H1 (cell line): ENCODE measurements at regions not wholly inside any gene's neighbourhood (a gene's known extent, or its start where the extent isn't known, plus 50 kb on each side); places are given as distances from the start of the nearest gene placed in this dataset.

Experiments used
- CTCF ChIA-PET: fragments of 300-600 bp; sonication (Branson Sonifier 250); formaldehyde crosslinking; loops from one replicate; lab custom pipeline; 2021; ENCODE audit not compliant: partially characterized antibody; lab: Charles Lee
- POLR2A ChIA-PET: fragments of 300-600 bp; sonication (Branson Sonifier 250); formaldehyde crosslinking; loops from one replicate; lab custom pipeline; 2021; ENCODE audit warnings: inconsistent platforms; ENCODE audit not compliant: partially characterized antibody; lab: Charles Lee
- DNase-seq, 2 experiments: peaks; one replicate each; pipeline versions ENCODE4 v3.0.0 to v3.0.0-alpha.2; 2010 to 2022; ENCODE audit warnings: low spot score in 2 of 2, low read depth in 1 of 2, mixed read lengths in 1 of 2
- FAIRE-seq: peaks from 2 replicates; lab custom pipeline; 2011; peaks lifted over from hg19 to GRCh38; lab: Jason Lieb, UNC
- H2AFZ ChIP-seq: 2 replicates; pipeline ENCODE4 v1.8.1; 2012; ENCODE audit warnings: low read length, inconsistent platforms
- H2AK5ac ChIP-seq: 2 replicates; pipeline ENCODE4 v1.6.1; 2013; ENCODE audit warnings: low read depth, low read length
- H2BK120ac ChIP-seq: replicated peaks from 2 replicates; pipeline ENCODE3; 2013; ENCODE audit warnings: low read depth, low read length, inconsistent platforms
- H2BK12ac ChIP-seq: 2 replicates; pipeline ENCODE4 v1.6.1; 2013; ENCODE audit warnings: low read depth, low read length
- H2BK15ac ChIP-seq: 2 replicates; pipeline ENCODE4 v1.6.1; 2013; ENCODE audit warnings: low read length
- H2BK20ac ChIP-seq: 2 replicates; pipeline ENCODE4 v1.6.1; 2013; ENCODE audit warnings: low read length
- H2BK5ac ChIP-seq: 2 replicates; pipeline ENCODE4 v1.6.1; 2013; ENCODE audit warnings: low read depth, low read length
- H3K14ac ChIP-seq: 2 replicates; pipeline ENCODE4 v1.6.1; 2013; ENCODE audit warnings: inconsistent platforms; ENCODE audit not compliant: insufficient read length
- H3K18ac ChIP-seq: 2 replicates; pipeline ENCODE4 v1.6.1; 2013; ENCODE audit warnings: low read length; ENCODE audit errors: extremely low read depth
- H3K23ac ChIP-seq: 2 replicates; pipeline ENCODE4 v1.6.1; 2013; ENCODE audit warnings: inconsistent platforms; ENCODE audit not compliant: insufficient read length
- H3K23me2 ChIP-seq: 2 replicates; pipeline ENCODE4 v1.6.1; 2013; ENCODE audit warnings: low read depth, low read length
- H3K27ac ChIP-seq: 2 replicates; pipeline ENCODE4 v1.6.1; 2011; ENCODE audit warnings: low read depth, low read length, inconsistent platforms
- H3K27me3 ChIP-seq, 4 experiments: replicated peaks in 1 of 4; 1 replicate in 1 of 4; 2 replicates in 3 of 4; pipeline versions ENCODE4 v1.6.1 to v1.8.1; 2011 to 2013; ENCODE audit warnings: low read length in 3 of 4, mild to moderate bottlenecking in 3 of 4, inconsistent platforms in 2 of 4, mixed read lengths in 2 of 4, moderate library complexity in 1 of 4; ENCODE audit not compliant: control insufficient read depth in 3 of 4, insufficient read depth in 3 of 4; ENCODE audit errors: extremely low read depth in 1 of 4
- H3K36me3 ChIP-seq, 4 experiments: 2 replicates each; pipeline versions ENCODE4 v1.6.1 to v1.8.1; 2011 to 2013; ENCODE audit warnings: mild to moderate bottlenecking in 4 of 4, low read length in 3 of 4, moderate library complexity in 2 of 4, control low read depth in 1 of 4, inconsistent platforms in 1 of 4; ENCODE audit not compliant: insufficient read depth in 4 of 4, control insufficient read depth in 2 of 4
- H3K4ac ChIP-seq: replicated peaks from 2 replicates; pipeline ENCODE3; 2013; ENCODE audit warnings: low read length, low read depth, mixed read lengths, inconsistent platforms; ENCODE audit not compliant: insufficient read length
- H3K4me1 ChIP-seq, 4 experiments: replicated peaks in 1 of 4; 1 replicate in 1 of 4; 2 replicates in 3 of 4; pipeline versions ENCODE4 v1.6.1 to v1.8.1; 2011 to 2013; ENCODE audit warnings: low read length in 3 of 4, inconsistent platforms in 2 of 4, mixed read lengths in 1 of 4; ENCODE audit not compliant: insufficient read depth in 4 of 4, control insufficient read depth in 3 of 4
- H3K4me2 ChIP-seq, 2 experiments: 2 replicates each; pipeline versions ENCODE4 v1.6.1 to v1.8.1; 2011 to 2013; ENCODE audit warnings: low read depth in 2 of 2, low read length in 2 of 2, control low read depth in 1 of 2, inconsistent platforms in 1 of 2, mild to moderate bottlenecking in 1 of 2; ENCODE audit not compliant: insufficient read depth in 1 of 2
- H3K4me3 ChIP-seq, 4 experiments: fragments of 200-600, 300-600 bp in 1 of 4; sonication (generic), shearing (Covaris generic), sonication (Bioruptor Twin) in 1 of 4; 2 replicates each; pipeline versions ENCODE4 v1.5.1 to v1.8.1; 2011 to 2016; ENCODE audit warnings: low read length in 4 of 4, low read depth in 3 of 4, control low read depth in 2 of 4, inconsistent platforms in 2 of 4, mild to moderate bottlenecking in 2 of 4, mixed read lengths in 1 of 4, moderate library complexity in 1 of 4; ENCODE audit not compliant: insufficient read depth in 2 of 4; ENCODE audit errors: extremely low read depth in 1 of 4
- H3K56ac ChIP-seq: replicated peaks from 2 replicates; pipeline ENCODE3; 2013; ENCODE audit warnings: low read depth, mild to moderate bottlenecking, mixed read lengths, low read length, inconsistent platforms; ENCODE audit not compliant: insufficient read length
- H3K79me1 ChIP-seq: 2 replicates; pipeline ENCODE4 v1.6.1; 2013; ENCODE audit warnings: low read depth, low read length, control low read depth
- H3K79me2 ChIP-seq, 2 experiments: 2 replicates each; pipeline versions ENCODE4 v1.6.1 to v1.8.1; 2012 to 2013; ENCODE audit warnings: low read length in 2 of 2, mild to moderate bottlenecking in 2 of 2, inconsistent platforms in 1 of 2; ENCODE audit not compliant: insufficient read depth in 2 of 2, control insufficient read depth in 1 of 2
- H3K9ac ChIP-seq, 4 experiments: replicated peaks in 1 of 4; 1 replicate in 1 of 4; 2 replicates in 3 of 4; pipeline versions ENCODE4 v1.6.1 to v1.8.1; 2011 to 2013; ENCODE audit warnings: low read depth in 3 of 4, low read length in 3 of 4, control low read depth in 2 of 4, mild to moderate bottlenecking in 2 of 4, moderate library complexity in 2 of 4, inconsistent platforms in 1 of 4; ENCODE audit errors: extremely low read depth in 1 of 4
- H3K9me3 ChIP-seq, 2 experiments: 2 replicates each; pipeline versions ENCODE4 v1.6.1 to v1.8.1; 2012 to 2013; ENCODE audit warnings: mild to moderate bottlenecking in 2 of 2, moderate library complexity in 2 of 2, control low read depth in 1 of 2, inconsistent platforms in 1 of 2, low read depth in 1 of 2, low read length in 1 of 2, mixed read lengths in 1 of 2; ENCODE audit not compliant: insufficient read depth in 2 of 2
- H4K20me1 ChIP-seq, 2 experiments: replicated peaks in 1 of 2; 2 replicates each; pipeline versions ENCODE3 to v1.8.1; 2011 to 2013; ENCODE audit warnings: inconsistent platforms in 2 of 2, low read length in 2 of 2, mild to moderate bottlenecking in 1 of 2; ENCODE audit not compliant: insufficient read depth in 2 of 2, control insufficient read depth in 1 of 2
- H4K5ac ChIP-seq: 2 replicates; pipeline ENCODE4 v1.6.1; 2013; ENCODE audit warnings: low read length, low read depth, mixed read lengths, inconsistent platforms; ENCODE audit not compliant: insufficient read length
- H4K8ac ChIP-seq: 2 replicates; pipeline ENCODE4 v1.8.0; 2013; ENCODE audit warnings: mild to moderate bottlenecking, moderate library complexity, low read length, inconsistent platforms; ENCODE audit not compliant: insufficient read depth; ENCODE audit errors: extremely low read depth
- H4K91ac ChIP-seq: replicated peaks from 2 replicates; pipeline ENCODE3; 2013; ENCODE audit warnings: low read length, mixed read lengths, inconsistent platforms; ENCODE audit not compliant: insufficient read length
- ATF3 ChIP-seq: IDR thresholded peaks from 2 replicates; pipeline ENCODE4 v1.6.1; 2011; ENCODE audit warnings: low read depth, mild to moderate bottlenecking, low read length; ENCODE audit not compliant: insufficient read depth
- BACH1 ChIP-seq: IDR thresholded peaks from 2 replicates; pipeline ENCODE4 v1.6.1; 2012; ENCODE audit warnings: low read length, improper control_type of control experiment
- BCL11A ChIP-seq, 2 experiments: IDR thresholded peaks; one replicate each; pipeline ENCODE4 v1.6.1; 2011; ENCODE audit warnings: low read depth in 2 of 2, low read length in 2 of 2, mild to moderate bottlenecking in 2 of 2
- CBX5 ChIP-seq: fragments of 300-800, 300-1000 bp; sonication (generic); IDR thresholded peaks from 2 replicates; pipeline ENCODE4 v1.7.1; 2016; ENCODE audit warnings: antibody characterized with exemption, low read length, low read depth
- CHD2 ChIP-seq: IDR thresholded peaks from 2 replicates; pipeline ENCODE4 v1.6.1; 2012; ENCODE audit warnings: low read length, improper control_type of control experiment
- GTF2F1 ChIP-seq: IDR thresholded peaks from 2 replicates; pipeline ENCODE4 v1.6.1; 2012; ENCODE audit warnings: low read depth, low read length, improper control_type of control experiment, borderline replicate concordance
- JUND ChIP-seq: IDR thresholded peaks from 2 replicates; pipeline ENCODE4 v1.6.1; 2011; ENCODE audit warnings: mild to moderate bottlenecking, improper control_type of control experiment, low read length
- KDM5A ChIP-seq: fragments of 200-600 bp; IDR thresholded peaks from 2 replicates; pipeline ENCODE4 v1.7.1; 2012; ENCODE audit warnings: mild to moderate bottlenecking, low read length, inconsistent platforms, mixed read lengths
- POLR2A ChIP-seq, 2 experiments: IDR thresholded peaks; 1 replicate in 1 of 2; 2 replicates in 1 of 2; pipeline ENCODE4 v1.6.1; 2011; ENCODE audit warnings: low read depth in 2 of 2, low read length in 2 of 2, mild to moderate bottlenecking in 2 of 2; ENCODE audit errors: control extremely low read depth in 1 of 2
- POU5F1 ChIP-seq: IDR thresholded peaks from 2 replicates; pipeline ENCODE4 v1.6.1; 2011; ENCODE audit warnings: low read depth, mild to moderate bottlenecking, low read length, moderate library complexity
- RAD21 ChIP-seq, 2 experiments: IDR thresholded peaks in 1 of 2; conservative IDR thresholded peaks in 1 of 2; 2 replicates each; pipeline ENCODE4 v1.6.1; 2011; ENCODE audit warnings: low read depth in 2 of 2, low read length in 2 of 2, improper control_type of control experiment in 1 of 2, inconsistent platforms in 1 of 2, mild to moderate bottlenecking in 1 of 2, moderate library complexity in 1 of 2
- RNF2 ChIP-seq: fragments of 200-900, 300-1000 bp; sonication (generic); IDR thresholded peaks from 2 replicates; pipeline ENCODE4 v1.7.1; 2016; ENCODE audit warnings: borderline replicate concordance, low read depth, mild to moderate bottlenecking, antibody characterized with exemption, low read length; ENCODE audit not compliant: poor library complexity, severe bottlenecking; ENCODE audit errors: missing control alignments
- RXRA ChIP-seq: IDR thresholded peaks from 2 replicates; pipeline ENCODE4 v1.6.1; 2011; ENCODE audit warnings: low read depth, mild to moderate bottlenecking, low read length, moderate library complexity; ENCODE audit not compliant: insufficient read depth
- SP2 ChIP-seq: IDR thresholded peaks from 2 replicates; pipeline ENCODE4 v1.6.1; 2012; ENCODE audit warnings: mild to moderate bottlenecking, low read length, inconsistent platforms
- SP4 ChIP-seq: IDR thresholded peaks from 2 replicates; pipeline ENCODE4 v1.6.1; 2012; ENCODE audit warnings: low read length, inconsistent platforms
- ZNF274 ChIP-seq: IDR thresholded peaks from 2 replicates; pipeline ENCODE4 v1.7.0; 2012; ENCODE audit warnings: low read length, borderline replicate concordance; ENCODE audit errors: extremely low read depth
- WGBS, 2 experiments: shearing (Covaris generic) in 1 of 2; methylation state at CpG; one replicate each; pipeline versions ENCODE4 v1.1.6 to v1.1.7; 2013 to 2015; ENCODE audit warnings: low lambda C conversion rate in 2 of 2, mixed read lengths in 2 of 2, inconsistent platforms in 1 of 2, low coverage in 1 of 2, missing lambda C conversion rate in 1 of 2; ENCODE audit not compliant: insufficient replicate concordance in 2 of 2, insufficient coverage in 1 of 2, insufficient read length in 1 of 2; ENCODE audit errors: extremely low coverage in 1 of 2, missing lambda C conversion rate in 1 of 2; 5-methylcytosine and 5-hydroxymethylcytosine counted together

GRCh38 chr4:133347409-133347808, 198.3 kb downstream of the PCDH10 start:
- CTCF ChIA-PET = no interaction called here
- WGBS, 2 experiments = 94% methylated on average over 1 of the region's 1 CpG; no CpG with 5 or more reads in 1 of the 2 experiments
- no peaks in the 10 kb centered on the region for H3K79me1 ChIP-seq
- H3K18ac ChIP-seq = no peak overlapping the region
- H3K14ac ChIP-seq = no peak overlapping the region
- no peaks in the 10 kb centered on the region for H3K23me2 ChIP-seq
- TF ChIP-seq GTF2F1 (no peak), CHD2 (no peak), POLR2A (IDR thresholded peaks at IDR 0.05; ENCODE audit: control extremely low read depth in 1 of 2, low read depth in 2 of 2, low read length in 2 of 2) (no peak), ATF3 (no peak), SP4 (no peak), RXRA (no peak), POU5F1 (no peak), JUND (no peak), BCL11A (IDR thresholded peaks at IDR 0.05; ENCODE audit: low read depth in 2 of 2, low read length in 2 of 2) (no peak), SP2 (no peak), ZNF274 (no peak), RAD21 (IDR thresholded peaks at IDR 0.05 in 1 of 2, conservative IDR thresholded peaks at IDR 0.05 in 1 of 2; ENCODE audit: low read depth in 2 of 2, low read length in 2 of 2) (no peak), KDM5A (no peak), BACH1 (no peak), RNF2 (no peak), CBX5 (no peak)
- no peak overlapping the region for H4K8ac ChIP-seq
- H2BK120ac ChIP-seq = no peak overlapping the region
- H4K91ac ChIP-seq = no peak overlapping the region
- H2BK12ac ChIP-seq = no peak overlapping the region
- H3K36me3 ChIP-seq = no peaks in the 10 kb centered on the region
- H3K79me2 ChIP-seq = no peaks in the 10 kb centered on the region
- no peak overlapping the region for H2BK20ac ChIP-seq
- H3K9ac ChIP-seq = no peak overlapping the region
- DNase-seq (no peak), FAIRE-seq (no peak)
- H3K4me2 ChIP-seq = no peak overlapping the region
- POLR2A ChIA-PET = no interaction called here
- H3K23ac ChIP-seq = no peak overlapping the region
- no peak overlapping the region for H4K5ac ChIP-seq
- no peaks in the 10 kb centered on the region for H3K9me3 ChIP-seq
- no peak overlapping the region for H2AK5ac ChIP-seq
- no peak overlapping the region for H2AFZ ChIP-seq
- no peaks in the 10 kb centered on the region for H4K20me1 ChIP-seq
- H3K4me3 ChIP-seq = no peak overlapping the region
- H3K27ac ChIP-seq = no peak overlapping the region
- no peak overlapping the region for H3K56ac ChIP-seq
- H2BK5ac ChIP-seq = no peak overlapping the region
- no peaks in the 10 kb centered on the region for H3K4me1 ChIP-seq
- no peak overlapping the region for H3K4ac ChIP-seq
- H3K27me3 ChIP-seq = no peaks in the 10 kb centered on the region
- H2BK15ac ChIP-seq = no peak overlapping the region
